Type B pancreatic cell (in vitro differentiated cells): ENCODE measurements at regions not wholly inside any gene's neighbourhood (a gene's known extent, or its start where the extent isn't known, plus 50 kb on each side); places are given as distances from the start of the nearest gene placed in this dataset.

Experiments used
- DNase-seq: peaks from one replicate; pipeline ENCODE4 v3.0.0; 2021; ENCODE audit warnings: mixed read lengths; ENCODE audit not compliant: unreplicated experiment; ENCODE audit errors: extremely low spot score
- H3K27ac Mint-ChIP-seq: 2 replicates; pipeline ENCODE4 v1.8.0; 2021; ENCODE audit warnings: mild to moderate bottlenecking, mixed read lengths
- H3K27me3 Mint-ChIP-seq: 2 replicates; pipeline ENCODE4 v1.8.0; 2021; ENCODE audit warnings: mixed read lengths
- H3K36me3 Mint-ChIP-seq: 2 replicates; pipeline ENCODE4 v1.8.0; 2021; ENCODE audit warnings: mixed read lengths
- H3K4me1 Mint-ChIP-seq: one replicate; pipeline ENCODE4 v1.8.0; 2021; ENCODE audit warnings: mixed read lengths; ENCODE audit not compliant: unreplicated experiment
- H3K4me3 Mint-ChIP-seq: 2 replicates; pipeline ENCODE4 v1.8.0; 2021; ENCODE audit warnings: mild to moderate bottlenecking, mixed read lengths
- H3K9me3 Mint-ChIP-seq: 2 replicates; pipeline ENCODE4 v1.8.0; 2021; ENCODE audit warnings: mixed read lengths
- TF ChIP-seq, protein P1 (sequence below): fragments of 200-600 bp; sonication (generic); conservative IDR thresholded peaks from 2 replicates; pipeline ENCODE4 v1.5.0; 2021; ENCODE audit warnings: antibody characterized with exemption, mild to moderate bottlenecking

DNA sequence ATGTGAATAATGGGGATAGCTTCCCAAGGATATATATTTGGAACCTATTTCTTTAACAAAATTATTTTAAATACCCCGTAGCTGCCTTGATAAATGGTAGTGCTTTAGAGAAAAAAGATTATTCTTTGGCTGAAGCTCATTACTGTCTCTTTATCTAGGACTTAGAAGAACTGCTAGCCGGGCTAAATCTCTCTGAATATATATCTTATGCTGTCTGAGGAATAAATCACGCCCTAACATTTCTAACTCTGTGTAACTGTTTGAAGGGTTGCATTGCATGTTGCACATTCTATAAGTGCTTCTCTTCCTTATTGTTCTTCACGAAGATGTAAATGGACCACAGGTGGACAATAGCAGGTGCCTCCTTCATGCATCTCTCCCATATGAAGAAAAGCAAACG lies 585.0 kb upstream of the ZP4 start:
- Mint-ChIP-seq H3K27me3 (no peaks in the 10 kb centered on the region), H3K36me3 (peaks cover 3% of the 10 kb centered on the region), H3K27ac (no peak overlapping the region), H3K9me3 (no peaks in the 10 kb centered on the region), H3K4me3 (no peak overlapping the region), H3K4me1 (no peaks in the 10 kb centered on the region)
- TF ChIP-seq, protein P1, sequence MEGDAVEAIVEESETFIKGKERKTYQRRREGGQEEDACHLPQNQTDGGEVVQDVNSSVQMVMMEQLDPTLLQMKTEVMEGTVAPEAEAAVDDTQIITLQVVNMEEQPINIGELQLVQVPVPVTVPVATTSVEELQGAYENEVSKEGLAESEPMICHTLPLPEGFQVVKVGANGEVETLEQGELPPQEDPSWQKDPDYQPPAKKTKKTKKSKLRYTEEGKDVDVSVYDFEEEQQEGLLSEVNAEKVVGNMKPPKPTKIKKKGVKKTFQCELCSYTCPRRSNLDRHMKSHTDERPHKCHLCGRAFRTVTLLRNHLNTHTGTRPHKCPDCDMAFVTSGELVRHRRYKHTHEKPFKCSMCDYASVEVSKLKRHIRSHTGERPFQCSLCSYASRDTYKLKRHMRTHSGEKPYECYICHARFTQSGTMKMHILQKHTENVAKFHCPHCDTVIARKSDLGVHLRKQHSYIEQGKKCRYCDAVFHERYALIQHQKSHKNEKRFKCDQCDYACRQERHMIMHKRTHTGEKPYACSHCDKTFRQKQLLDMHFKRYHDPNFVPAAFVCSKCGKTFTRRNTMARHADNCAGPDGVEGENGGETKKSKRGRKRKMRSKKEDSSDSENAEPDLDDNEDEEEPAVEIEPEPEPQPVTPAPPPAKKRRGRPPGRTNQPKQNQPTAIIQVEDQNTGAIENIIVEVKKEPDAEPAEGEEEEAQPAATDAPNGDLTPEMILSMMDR, result no peak
- DNase-seq, result no peak

DNA sequence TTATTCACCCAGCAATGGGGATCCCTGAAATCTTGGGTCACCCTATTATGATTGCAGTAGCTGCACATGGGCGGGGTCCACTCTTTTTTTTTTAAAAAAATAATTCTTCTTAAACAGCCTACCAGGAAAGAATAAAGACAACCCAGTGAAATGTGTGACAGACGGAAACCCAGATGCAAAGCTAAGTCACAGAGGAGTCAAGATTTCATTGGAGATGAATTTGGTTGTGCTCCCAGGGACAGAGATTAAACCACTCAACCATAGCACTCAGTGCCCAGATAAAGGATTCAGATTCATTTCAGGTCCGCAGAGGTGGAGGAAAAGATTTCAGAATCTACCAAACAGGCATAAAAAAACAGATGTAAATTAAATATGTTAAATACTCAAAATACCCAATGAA lies 583.5 kb upstream of the ZP4 start:
- no peaks in the 10 kb centered on the region for H3K4me1 Mint-ChIP-seq
- no peak for DNase-seq
- H3K36me3 Mint-ChIP-seq, result peaks cover 3% of the 10 kb centered on the region
- no peaks in the 10 kb centered on the region for H3K9me3 Mint-ChIP-seq
- H3K27ac Mint-ChIP-seq, result no peak overlapping the region
- no peak overlapping the region for H3K4me3 Mint-ChIP-seq
- no peaks in the 10 kb centered on the region for H3K27me3 Mint-ChIP-seq
- TF ChIP-seq, protein P1, result no peak

DNA sequence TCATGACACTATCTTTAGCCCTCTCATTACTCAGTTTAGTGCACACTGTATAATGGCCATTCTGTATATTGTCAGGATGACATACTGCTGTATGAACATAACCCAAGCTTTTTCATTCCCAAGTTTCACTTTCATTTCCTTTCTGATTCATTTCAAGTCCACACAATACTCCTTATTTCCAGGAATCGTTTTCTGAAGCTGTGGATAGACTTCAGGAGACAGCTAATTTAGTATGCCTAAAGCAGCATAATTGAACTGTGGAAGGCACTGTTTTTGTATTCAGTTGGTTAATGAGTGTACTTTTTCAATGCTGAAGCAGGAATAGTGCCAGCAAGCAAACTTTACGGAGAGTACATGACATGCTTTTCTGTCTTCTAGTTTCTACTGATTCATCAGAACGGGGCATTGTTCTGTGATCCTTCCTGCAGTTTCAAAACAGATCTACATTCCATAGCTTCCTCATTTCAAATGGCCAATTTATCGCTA lies 578.5 kb upstream of the ZP4 start:
- TF ChIP-seq, protein P1, result no peak
- Mint-ChIP-seq H3K4me3 (no peak overlapping the region), H3K4me1 (no peaks in the 10 kb centered on the region), H3K9me3 (no peaks in the 10 kb centered on the region), H3K27me3 (no peaks in the 10 kb centered on the region), H3K27ac (no peak overlapping the region), H3K36me3 (peaks cover 3% of the 10 kb centered on the region)
- no peak for DNase-seq

DNA sequence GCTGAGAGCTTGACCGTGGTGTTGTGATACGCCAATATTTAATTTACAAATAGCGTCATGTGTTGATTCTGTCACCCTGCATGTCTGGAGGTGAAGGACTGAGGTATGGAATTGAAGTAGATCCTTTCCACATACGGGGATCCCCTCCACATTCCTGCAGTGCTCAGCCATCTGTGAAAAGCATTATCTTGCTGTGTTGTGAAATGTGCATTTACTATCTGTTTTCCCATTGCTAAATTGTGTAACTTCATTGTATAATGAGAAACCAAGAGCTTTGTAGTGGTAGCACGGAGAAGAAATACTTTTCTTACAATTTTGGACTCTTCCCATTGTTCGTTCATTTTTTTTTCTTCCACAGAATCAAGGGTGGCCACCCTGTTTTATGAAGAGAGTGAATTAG lies 577.3 kb upstream of the ZP4 start:
- no peaks in the 10 kb centered on the region for H3K27me3 Mint-ChIP-seq
- DNase-seq, result no peak
- no peaks in the 10 kb centered on the region for H3K9me3 Mint-ChIP-seq
- peaks cover 3% of the 10 kb centered on the region for H3K36me3 Mint-ChIP-seq
- H3K27ac Mint-ChIP-seq, result no peak overlapping the region
- H3K4me3 Mint-ChIP-seq, result no peak overlapping the region
- H3K4me1 Mint-ChIP-seq, result no peaks in the 10 kb centered on the region
- TF ChIP-seq, protein P1, result no peak

DNA sequence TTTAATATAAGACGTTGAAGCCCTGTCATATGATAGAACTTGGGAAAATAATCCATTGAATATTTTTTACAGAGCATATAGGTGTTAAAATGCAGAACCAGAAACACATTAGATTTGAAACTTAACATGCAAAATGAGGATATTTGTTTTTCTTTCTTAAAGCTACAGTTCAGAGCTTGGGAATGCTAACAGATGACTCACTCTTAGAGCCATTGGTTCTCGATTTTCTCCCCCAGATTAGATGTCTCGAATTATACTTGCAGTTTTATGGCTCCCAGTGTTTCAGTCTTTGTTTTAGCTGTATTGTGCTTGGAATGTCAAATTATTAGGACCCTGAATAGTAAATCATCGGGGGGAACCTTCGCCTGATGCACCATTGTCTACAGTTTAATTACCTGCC lies 575.7 kb upstream of the ZP4 start:
- H3K27ac Mint-ChIP-seq, result no peak overlapping the region
- H3K4me3 Mint-ChIP-seq, result no peak overlapping the region
- H3K9me3 Mint-ChIP-seq, result no peaks in the 10 kb centered on the region
- no peaks in the 10 kb centered on the region for H3K4me1 Mint-ChIP-seq
- no peak for DNase-seq
- peaks cover 3% of the 10 kb centered on the region for H3K36me3 Mint-ChIP-seq
- TF ChIP-seq, protein P1, result no peak
- H3K27me3 Mint-ChIP-seq, result no peaks in the 10 kb centered on the region

DNA sequence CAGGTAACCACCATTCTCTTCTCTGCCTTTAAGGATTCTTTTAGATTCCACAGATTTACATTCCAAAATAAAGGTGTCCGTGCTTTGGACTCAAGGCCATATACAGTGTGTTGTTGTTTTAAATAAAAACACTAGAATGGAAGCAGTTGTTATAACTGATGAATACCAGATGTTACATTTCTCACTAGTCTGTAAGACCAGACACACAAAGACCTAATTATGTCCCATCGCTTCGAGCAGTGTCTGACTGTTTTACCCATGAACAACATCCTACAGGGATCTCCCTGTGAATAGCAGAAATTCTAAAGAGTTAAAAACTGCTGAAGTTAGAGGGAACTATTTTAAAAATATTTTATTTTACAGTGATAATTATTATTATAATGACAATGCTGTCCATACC lies 574.7 kb upstream of the ZP4 start:
- no peaks in the 10 kb centered on the region for H3K9me3 Mint-ChIP-seq
- TF ChIP-seq, protein P1, result no peak
- H3K4me1 Mint-ChIP-seq, result no peaks in the 10 kb centered on the region
- no peaks in the 10 kb centered on the region for H3K36me3 Mint-ChIP-seq
- no peak overlapping the region for H3K4me3 Mint-ChIP-seq
- no peaks in the 10 kb centered on the region for H3K27me3 Mint-ChIP-seq
- H3K27ac Mint-ChIP-seq, result no peak overlapping the region
- DNase-seq, result no peak
